ENCODE measurements at regions not wholly inside any gene's neighbourhood (a gene's known extent, or its start where the extent isn't known, plus 50 kb on each side); places are given as distances from the start of the nearest gene placed in this dataset.

DNA sequence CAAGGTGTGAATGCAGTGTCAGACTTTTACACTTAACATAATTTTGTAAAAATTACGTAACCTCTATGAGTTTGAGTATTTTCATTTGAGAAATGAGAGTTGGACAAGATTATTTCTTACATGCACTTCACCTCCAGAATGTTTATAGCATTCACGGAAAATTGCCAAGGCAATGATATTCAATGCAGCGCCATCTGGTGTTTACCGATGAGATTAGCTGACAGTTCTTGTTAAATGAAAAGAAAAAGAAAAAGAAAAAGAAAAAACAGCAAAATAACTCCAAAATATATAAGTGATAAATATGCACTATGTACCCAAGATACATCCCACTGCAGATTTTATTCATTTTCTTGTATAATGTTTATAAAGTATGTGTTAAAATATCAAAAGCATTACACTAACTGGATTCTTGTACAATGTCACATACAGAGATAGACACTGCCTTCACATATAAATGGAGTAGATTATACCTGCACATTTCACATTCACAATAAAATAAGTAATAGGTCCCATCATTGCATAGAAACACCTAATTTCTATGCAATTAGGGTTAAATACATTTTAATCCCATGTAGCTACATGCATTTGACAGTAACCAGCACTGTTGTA is 976.3 kb upstream of the FAT3 start:
- CTCF ChIA-PET = no interaction called here
- H3K27me3 ChIP-seq (ENCODE audit: low read length) = no peaks in the 10 kb centered on the region
- no TSS peak for BruUV-seq (replicated peaks)
- ATAC-seq (no peak), DNase-seq (peak; percentile 84)
- H3K9me2 ChIP-seq (replicated peaks; ENCODE audit: low read length) = no peaks in the 10 kb centered on the region
- no peak overlapping the region for H3K4me3 ChIP-seq (ENCODE audit: low read length)
- H2AFZ ChIP-seq (ENCODE audit: low read length) = no peak overlapping the region
- H3F3A ChIP-seq (ENCODE audit: low read length, unreplicated experiment) = no peaks in the 10 kb centered on the region
- no peak for TF ChIP-seq EZH2 (IDR thresholded peaks at IDR 0.05; ENCODE audit: low read length, unreplicated experiment)
- TF ChIP-seq, protein P1, sequence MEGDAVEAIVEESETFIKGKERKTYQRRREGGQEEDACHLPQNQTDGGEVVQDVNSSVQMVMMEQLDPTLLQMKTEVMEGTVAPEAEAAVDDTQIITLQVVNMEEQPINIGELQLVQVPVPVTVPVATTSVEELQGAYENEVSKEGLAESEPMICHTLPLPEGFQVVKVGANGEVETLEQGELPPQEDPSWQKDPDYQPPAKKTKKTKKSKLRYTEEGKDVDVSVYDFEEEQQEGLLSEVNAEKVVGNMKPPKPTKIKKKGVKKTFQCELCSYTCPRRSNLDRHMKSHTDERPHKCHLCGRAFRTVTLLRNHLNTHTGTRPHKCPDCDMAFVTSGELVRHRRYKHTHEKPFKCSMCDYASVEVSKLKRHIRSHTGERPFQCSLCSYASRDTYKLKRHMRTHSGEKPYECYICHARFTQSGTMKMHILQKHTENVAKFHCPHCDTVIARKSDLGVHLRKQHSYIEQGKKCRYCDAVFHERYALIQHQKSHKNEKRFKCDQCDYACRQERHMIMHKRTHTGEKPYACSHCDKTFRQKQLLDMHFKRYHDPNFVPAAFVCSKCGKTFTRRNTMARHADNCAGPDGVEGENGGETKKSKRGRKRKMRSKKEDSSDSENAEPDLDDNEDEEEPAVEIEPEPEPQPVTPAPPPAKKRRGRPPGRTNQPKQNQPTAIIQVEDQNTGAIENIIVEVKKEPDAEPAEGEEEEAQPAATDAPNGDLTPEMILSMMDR (conservative IDR thresholded peaks at IDR 0.05; ENCODE audit: low read depth, low read length) = peak; percentile 94
- H3K4me1 ChIP-seq (ENCODE audit: insufficient read depth, low read length) = peaks cover 6% of the 10 kb centered on the region
- no peaks in the 10 kb centered on the region for H3K9me3 ChIP-seq (ENCODE audit: low read length)
- no peaks in the 10 kb centered on the region for H3K36me3 ChIP-seq (ENCODE audit: low read depth, low read length)
- no peaks in the 10 kb centered on the region for H3K79me2 ChIP-seq (ENCODE audit: low read length)
- no peak overlapping the region for H3K4me2 ChIP-seq (ENCODE audit: low read length)
- no peaks in the 10 kb centered on the region for H4K20me1 ChIP-seq (ENCODE audit: low read length)
- H3K27ac ChIP-seq (ENCODE audit: low read length) = no peak overlapping the region
- POLR2A ChIA-PET (ENCODE audit: unreplicated experiment) = no interaction called here
- no peak overlapping the region for H3K9ac ChIP-seq (ENCODE audit: low read length)
- intact Hi-C loops (cut with micrococcal nuclease) = loop anchor here (5.0 to 10.0 kb wide), 2 partner anchors 194 to 611 kb away; no protein-coding TSS in a partner anchor

DNA sequence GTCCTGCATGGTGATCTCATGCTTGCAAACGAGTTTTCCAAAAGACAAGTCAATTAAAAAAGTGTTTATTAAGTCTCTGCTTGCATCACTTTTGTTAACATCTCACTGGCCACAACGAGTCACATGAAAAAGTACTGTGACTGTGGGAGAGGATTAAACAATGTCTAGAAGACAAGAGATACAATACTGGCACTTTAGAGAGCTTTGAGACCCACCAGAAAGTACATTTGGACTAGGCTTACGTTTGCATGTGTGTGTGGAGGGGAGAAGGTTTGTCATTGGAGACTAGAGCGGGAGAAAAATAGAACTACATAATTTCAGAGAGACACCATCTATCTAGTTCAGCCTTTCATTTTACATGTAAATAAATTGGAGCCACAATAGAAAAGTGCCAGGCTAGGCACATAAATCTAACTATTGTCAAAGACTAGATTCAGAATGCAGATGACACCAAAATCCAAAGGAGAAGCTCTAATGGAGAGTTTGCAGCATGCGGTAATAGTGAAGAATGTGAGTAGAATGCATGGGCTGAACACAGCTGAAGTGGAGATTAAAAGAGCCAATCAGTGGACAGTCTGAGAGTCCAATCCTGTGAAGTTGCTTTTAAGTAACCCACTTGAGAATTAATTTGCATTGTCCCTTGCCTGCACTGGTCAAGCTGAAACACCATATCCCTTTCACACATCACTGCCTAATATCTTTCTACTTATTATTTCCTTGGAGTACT is 977.4 kb upstream of the FAT3 start:
- H3K9me3 ChIP-seq (ENCODE audit: low read length) = no peaks in the 10 kb centered on the region
- no peaks in the 10 kb centered on the region for H3K36me3 ChIP-seq (ENCODE audit: low read depth, low read length)
- H3K27me3 ChIP-seq (ENCODE audit: low read length) = no peaks in the 10 kb centered on the region
- intact Hi-C loops (cut with micrococcal nuclease) = loop anchor here (5.0 to 10.0 kb wide), 2 partner anchors 192 to 610 kb away; no protein-coding TSS in a partner anchor
- POLR2A ChIA-PET (ENCODE audit: unreplicated experiment) = no interaction called here
- H3K4me1 ChIP-seq (ENCODE audit: insufficient read depth, low read length) = peaks cover 14% of the 10 kb centered on the region
- TF ChIP-seq, protein P1 (conservative IDR thresholded peaks at IDR 0.05; ENCODE audit: low read depth, low read length) = no peak
- TF ChIP-seq EZH2 (IDR thresholded peaks at IDR 0.05; ENCODE audit: low read length, unreplicated experiment) = no peak
- no peak for TF ChIP-seq EZH2phosphoT487 (IDR thresholded peaks at IDR 0.05; ENCODE audit: borderline replicate concordance, low read length)
- CTCF ChIA-PET = no interaction called here
- no peak overlapping the region for H3K4me2 ChIP-seq (ENCODE audit: low read length)
- no peaks in the 10 kb centered on the region for H3K79me2 ChIP-seq (ENCODE audit: low read length)
- H3K9me2 ChIP-seq (replicated peaks; ENCODE audit: low read length) = no peaks in the 10 kb centered on the region
- no TSS peak for BruUV-seq (replicated peaks)
- no peak overlapping the region for H2AFZ ChIP-seq (ENCODE audit: low read length)
- H3K4me3 ChIP-seq (ENCODE audit: low read length) = no peak overlapping the region
- H4K20me1 ChIP-seq (ENCODE audit: low read length) = no peaks in the 10 kb centered on the region
- no peak for DNase-seq
- H3K9ac ChIP-seq (ENCODE audit: low read length) = no peak overlapping the region
- no peaks in the 10 kb centered on the region for H3F3A ChIP-seq (ENCODE audit: low read length, unreplicated experiment)
- H3K27ac ChIP-seq (ENCODE audit: low read length) = no peak overlapping the region
- ATAC-seq = no peak

DNA sequence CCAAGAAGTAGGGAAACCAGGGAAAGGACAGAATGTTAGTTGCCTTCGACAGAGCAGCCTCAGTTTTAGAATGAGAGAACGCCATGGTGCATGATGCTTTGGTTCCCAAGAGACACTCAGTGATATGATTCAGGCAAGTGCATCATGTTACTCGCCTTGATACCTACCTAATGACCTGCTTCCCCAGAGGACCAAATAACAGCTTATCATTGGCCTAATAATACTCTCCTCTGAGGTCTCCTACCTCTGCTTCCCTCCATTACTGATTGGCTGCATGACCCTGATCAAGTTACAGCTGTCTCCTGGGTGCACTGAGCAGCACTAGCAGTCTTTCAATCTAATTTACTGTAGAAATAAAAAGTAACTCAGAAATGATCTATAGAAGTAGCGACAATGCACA is 979.7 kb upstream of the FAT3 start:
- no peak overlapping the region for H2AFZ ChIP-seq (ENCODE audit: low read length)
- intact Hi-C loops (cut with micrococcal nuclease) = loop anchor here (5.0 to 10.0 kb wide), 2 partner anchors 190 to 608 kb away; no protein-coding TSS in a partner anchor
- no peaks in the 10 kb centered on the region for H3K9me3 ChIP-seq (ENCODE audit: low read length)
- no peak overlapping the region for H3K9ac ChIP-seq (ENCODE audit: low read length)
- CTCF ChIA-PET = no interaction called here
- POLR2A ChIA-PET (ENCODE audit: unreplicated experiment) = no interaction called here
- TF ChIP-seq, protein P1 (conservative IDR thresholded peaks at IDR 0.05; ENCODE audit: low read depth, low read length) = no peak
- TF ChIP-seq EZH2 (IDR thresholded peaks at IDR 0.05; ENCODE audit: low read length, unreplicated experiment) (no peak), EZH2phosphoT487 (IDR thresholded peaks at IDR 0.05; ENCODE audit: borderline replicate concordance, low read length) (no peak)
- H3K4me1 ChIP-seq (ENCODE audit: insufficient read depth, low read length) = peaks cover 14% of the 10 kb centered on the region
- H3K27ac ChIP-seq (ENCODE audit: low read length) = no peak overlapping the region
- no peaks in the 10 kb centered on the region for H3K79me2 ChIP-seq (ENCODE audit: low read length)
- H4K20me1 ChIP-seq (ENCODE audit: low read length) = no peaks in the 10 kb centered on the region
- DNase-seq (no peak), ATAC-seq (no peak)
- no TSS peak for BruUV-seq (replicated peaks)
- no peak overlapping the region for H3K4me2 ChIP-seq (ENCODE audit: low read length)
- H3K27me3 ChIP-seq (ENCODE audit: low read length) = no peaks in the 10 kb centered on the region
- H3K36me3 ChIP-seq (ENCODE audit: low read depth, low read length) = no peaks in the 10 kb centered on the region
- H3K4me3 ChIP-seq (ENCODE audit: low read length) = no peak overlapping the region
- no peaks in the 10 kb centered on the region for H3F3A ChIP-seq (ENCODE audit: low read length, unreplicated experiment)
- H3K9me2 ChIP-seq (replicated peaks; ENCODE audit: low read length) = no peaks in the 10 kb centered on the region
